ENCODE measurements at regions not wholly inside any gene's neighbourhood (a gene's known extent, or its start where the extent isn't known, plus 50 kb on each side); places are given as distances from the start of the nearest gene placed in this dataset.

DNA sequence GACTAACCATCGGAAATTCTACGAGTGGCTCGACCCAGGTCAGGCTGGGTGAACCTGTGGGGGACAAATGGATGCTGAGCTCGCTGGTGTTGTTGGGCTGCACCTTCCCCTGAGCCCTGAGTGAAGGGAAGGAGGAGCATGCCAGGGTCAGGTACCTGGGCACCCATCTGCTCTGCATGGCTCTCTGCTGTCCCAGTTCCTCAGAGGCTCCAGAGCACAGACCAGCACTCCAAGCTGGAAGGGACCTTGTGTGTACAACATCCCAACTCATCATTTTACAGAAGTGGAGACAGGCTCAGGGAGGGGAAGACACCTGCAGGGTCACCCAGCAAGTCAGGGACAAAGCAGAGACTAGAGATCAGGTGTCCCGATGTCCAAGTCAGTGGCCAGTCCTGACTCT is 84.9 kb upstream of the NLRP1 start:
- H2BK15ac ChIP-seq (ENCODE audit: low read depth, low read length) = no peak overlapping the region
- H3T11ph ChIP-seq (ENCODE audit: low read length) = no peak overlapping the region
- no peak overlapping the region for H3K14ac ChIP-seq (ENCODE audit: insufficient read depth, low read length)
- no peaks in the 10 kb centered on the region for H4K20me1 ChIP-seq (ENCODE audit: control insufficient read depth, insufficient read depth, insufficient read length)
- peaks cover 0 to 10% of the 10 kb centered on the region in 2 experiments; a peak in 2 of 4 replicates for H3K4me1 Mint-ChIP-seq
- H3K9ac ChIP-seq (ENCODE audit: extremely low read depth, insufficient read length, low read length) = no peak overlapping the region
- no peak overlapping the region for H4K91ac ChIP-seq (ENCODE audit: insufficient read length, low read depth, low read length)
- no peaks in the 10 kb centered on the region for H3K79me1 ChIP-seq (ENCODE audit: insufficient read depth, low read depth, low read length, poor library complexity, severe bottlenecking)
- no peak overlapping the region for H2AK5ac ChIP-seq (ENCODE audit: insufficient read length, low read length)
- H3K36me3 Mint-ChIP-seq (ENCODE audit: insufficient read depth in 1 of 3, low read depth in 3 of 3) = no peaks in the 10 kb centered on the region
- H2BK5ac ChIP-seq (ENCODE audit: insufficient read length, low read length) = no peak overlapping the region
- H3K23ac ChIP-seq (ENCODE audit: insufficient read length, low read depth, low read length) = no peak overlapping the region
- H3K4ac ChIP-seq (ENCODE audit: low read depth, low read length) = no peak overlapping the region
- TF ChIP-seq, protein P1, sequence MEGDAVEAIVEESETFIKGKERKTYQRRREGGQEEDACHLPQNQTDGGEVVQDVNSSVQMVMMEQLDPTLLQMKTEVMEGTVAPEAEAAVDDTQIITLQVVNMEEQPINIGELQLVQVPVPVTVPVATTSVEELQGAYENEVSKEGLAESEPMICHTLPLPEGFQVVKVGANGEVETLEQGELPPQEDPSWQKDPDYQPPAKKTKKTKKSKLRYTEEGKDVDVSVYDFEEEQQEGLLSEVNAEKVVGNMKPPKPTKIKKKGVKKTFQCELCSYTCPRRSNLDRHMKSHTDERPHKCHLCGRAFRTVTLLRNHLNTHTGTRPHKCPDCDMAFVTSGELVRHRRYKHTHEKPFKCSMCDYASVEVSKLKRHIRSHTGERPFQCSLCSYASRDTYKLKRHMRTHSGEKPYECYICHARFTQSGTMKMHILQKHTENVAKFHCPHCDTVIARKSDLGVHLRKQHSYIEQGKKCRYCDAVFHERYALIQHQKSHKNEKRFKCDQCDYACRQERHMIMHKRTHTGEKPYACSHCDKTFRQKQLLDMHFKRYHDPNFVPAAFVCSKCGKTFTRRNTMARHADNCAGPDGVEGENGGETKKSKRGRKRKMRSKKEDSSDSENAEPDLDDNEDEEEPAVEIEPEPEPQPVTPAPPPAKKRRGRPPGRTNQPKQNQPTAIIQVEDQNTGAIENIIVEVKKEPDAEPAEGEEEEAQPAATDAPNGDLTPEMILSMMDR (conservative IDR thresholded peaks at IDR 0.05) = no peak
- no peak overlapping the region for H3K27ac Mint-ChIP-seq
- H3K4me2 ChIP-seq (ENCODE audit: insufficient read depth, insufficient read length, low read length) = no peak overlapping the region
- H4K5ac ChIP-seq (ENCODE audit: insufficient read length, low read depth, low read length) = no peak overlapping the region
- H3K18ac ChIP-seq (ENCODE audit: insufficient read length, low read depth, low read length) = no peak overlapping the region
- H3K9me3 ChIP-seq (ENCODE audit: control insufficient read depth, low read depth, low read length) = no peaks in the 10 kb centered on the region
- H2BK20ac ChIP-seq (ENCODE audit: low read depth, low read length, poor library complexity, severe bottlenecking) = no peak overlapping the region
- peaks cover 10% of the 10 kb centered on the region for H3K27me3 Mint-ChIP-seq (ENCODE audit: low read depth)
- no peak overlapping the region for H3K4me3 Mint-ChIP-seq
- H3K23me2 ChIP-seq (ENCODE audit: insufficient read length, low read depth, low read length, poor library complexity, severe bottlenecking) = no peaks in the 10 kb centered on the region
- no peaks in the 10 kb centered on the region for H3K79me2 ChIP-seq (ENCODE audit: insufficient read depth, low read length)
- DNase-seq = no peak
- no peaks in the 10 kb centered on the region for H3K4me1 ChIP-seq (ENCODE audit: insufficient read depth, low read length)
- H3K56ac ChIP-seq (ENCODE audit: insufficient read length, low read depth, low read length) = no peak overlapping the region
- WGBS (ENCODE audit: extremely low coverage, insufficient read length, low lambda C conversion rate) = no CpG with 5 or more reads among the region's 5 CpGs
- H2BK120ac ChIP-seq (ENCODE audit: low read depth, low read length, poor library complexity, severe bottlenecking) = no peak overlapping the region
- H3K27ac ChIP-seq (ENCODE audit: insufficient read length, low read depth, low read length) = no peak overlapping the region
- H2BK12ac ChIP-seq (ENCODE audit: insufficient read length, low read depth, low read length) = no peak overlapping the region
- no peak overlapping the region for H4K8ac ChIP-seq (replicated peaks; ENCODE audit: insufficient read length, low read depth, low read length)
- H3K9me3 Mint-ChIP-seq = no peaks in the 10 kb centered on the region; a peak in 1 of 5 replicates
- H2AFZ ChIP-seq (ENCODE audit: low read length) = no peak overlapping the region
- H3K27me3 ChIP-seq (ENCODE audit: insufficient read depth, low read length) = no peaks in the 10 kb centered on the region
